ENCODE measurements at regions not wholly inside any gene's neighbourhood (a gene's known extent, or its start where the extent isn't known, plus 50 kb on each side); places are given as distances from the start of the nearest gene placed in this dataset.

DNA sequence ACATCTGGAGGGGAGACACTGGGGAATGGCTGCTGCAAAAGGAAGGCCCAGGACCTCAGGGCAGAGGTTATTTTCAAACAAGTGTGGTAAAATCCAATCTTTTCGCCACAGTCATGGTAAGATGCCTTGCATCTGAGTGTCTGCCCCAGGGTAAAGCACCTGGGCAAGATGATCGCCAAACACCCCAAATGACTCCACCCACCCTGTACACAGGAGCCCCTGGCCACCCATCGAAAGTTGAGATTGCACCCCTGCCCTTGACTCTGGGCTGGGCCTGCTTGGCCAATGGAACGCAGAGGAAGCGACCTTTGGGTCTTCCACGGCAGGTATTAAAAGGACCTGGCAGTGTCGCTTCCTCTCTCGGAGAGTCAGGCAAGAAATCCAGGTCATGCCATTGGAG, 88.8 kb downstream of the C16orf95 start:
- Histone ChIP-seq H3K27me3 (no peaks in the 10 kb centered on the region), H3K27ac (no peak overlapping the region), H3K4me1 (no peaks in the 10 kb centered on the region), H3K36me3 (no peaks in the 10 kb centered on the region), H3K4me3 (no peak overlapping the region), H3K9me3 (no peaks in the 10 kb centered on the region)
- intact Hi-C loops (cut with DNase I): no loop called here
- no peak for TF ChIP-seq POLR2A (IDR thresholded peaks at IDR 0.05)
- TF ChIP-seq POLR2AphosphoS5 (IDR thresholded peaks at IDR 0.05; ENCODE audit: insufficient read depth in 1 of 2, low read depth in 1 of 2): no peak
- TF ChIP-seq, protein P1, sequence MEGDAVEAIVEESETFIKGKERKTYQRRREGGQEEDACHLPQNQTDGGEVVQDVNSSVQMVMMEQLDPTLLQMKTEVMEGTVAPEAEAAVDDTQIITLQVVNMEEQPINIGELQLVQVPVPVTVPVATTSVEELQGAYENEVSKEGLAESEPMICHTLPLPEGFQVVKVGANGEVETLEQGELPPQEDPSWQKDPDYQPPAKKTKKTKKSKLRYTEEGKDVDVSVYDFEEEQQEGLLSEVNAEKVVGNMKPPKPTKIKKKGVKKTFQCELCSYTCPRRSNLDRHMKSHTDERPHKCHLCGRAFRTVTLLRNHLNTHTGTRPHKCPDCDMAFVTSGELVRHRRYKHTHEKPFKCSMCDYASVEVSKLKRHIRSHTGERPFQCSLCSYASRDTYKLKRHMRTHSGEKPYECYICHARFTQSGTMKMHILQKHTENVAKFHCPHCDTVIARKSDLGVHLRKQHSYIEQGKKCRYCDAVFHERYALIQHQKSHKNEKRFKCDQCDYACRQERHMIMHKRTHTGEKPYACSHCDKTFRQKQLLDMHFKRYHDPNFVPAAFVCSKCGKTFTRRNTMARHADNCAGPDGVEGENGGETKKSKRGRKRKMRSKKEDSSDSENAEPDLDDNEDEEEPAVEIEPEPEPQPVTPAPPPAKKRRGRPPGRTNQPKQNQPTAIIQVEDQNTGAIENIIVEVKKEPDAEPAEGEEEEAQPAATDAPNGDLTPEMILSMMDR (IDR thresholded peaks at IDR 0.05): no peak
- DNase-seq (ENCODE audit: extremely low spot score in 2 of 2): no peak

DNA sequence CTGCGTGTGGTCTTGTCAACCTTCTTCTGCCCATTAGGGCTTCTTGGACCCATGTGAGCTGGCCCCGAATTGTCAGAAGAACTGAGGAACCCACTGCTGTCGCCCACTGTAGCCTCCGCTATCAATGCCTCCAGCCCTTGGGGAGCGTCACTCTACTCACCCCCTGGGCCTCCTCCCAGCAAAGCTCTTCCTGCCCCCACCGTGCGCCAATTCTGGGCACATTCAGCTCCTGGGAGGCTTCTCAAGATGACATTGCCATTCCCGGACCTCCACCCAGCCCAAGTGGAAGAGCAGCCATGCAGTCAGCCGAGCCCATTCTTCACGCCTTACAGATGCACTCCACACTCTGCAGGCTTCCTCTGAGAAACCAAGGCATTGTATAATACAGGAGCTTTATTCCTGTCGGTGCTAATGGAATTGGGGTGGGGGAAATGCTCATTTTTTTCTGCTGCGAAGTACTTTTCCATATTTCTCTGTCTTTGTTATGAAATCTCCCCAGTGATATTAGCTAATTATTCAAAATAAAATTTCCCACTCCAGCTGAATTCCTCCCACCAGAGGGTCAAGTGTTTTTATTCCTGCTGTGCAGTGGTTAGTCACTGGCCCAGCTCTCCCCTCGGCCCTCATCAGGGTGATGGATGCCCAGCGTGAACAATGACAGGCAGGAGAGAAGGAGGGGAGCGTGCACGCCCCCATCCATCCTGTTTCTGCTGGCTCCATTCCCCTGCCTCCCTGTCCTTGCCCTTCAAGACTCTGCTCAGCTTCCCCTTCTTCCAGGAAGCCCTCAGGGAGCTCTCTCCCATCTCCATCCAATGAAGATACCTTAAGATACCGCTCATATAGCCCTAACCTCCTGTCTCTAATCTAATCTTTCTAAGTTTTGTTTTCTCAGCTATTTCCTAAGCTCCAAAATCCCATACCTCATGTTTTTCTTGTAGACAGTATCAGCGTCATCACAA, 87.7 kb downstream of the C16orf95 start:
- H3K27ac ChIP-seq: no peak overlapping the region
- DNase-seq (ENCODE audit: extremely low spot score in 2 of 2): no peak
- H3K4me3 ChIP-seq: no peak overlapping the region
- intact Hi-C loops (cut with DNase I): no loop called here
- H3K9me3 ChIP-seq: no peaks in the 10 kb centered on the region
- H3K36me3 ChIP-seq: no peaks in the 10 kb centered on the region
- H3K27me3 ChIP-seq: no peaks in the 10 kb centered on the region
- TF ChIP-seq POLR2A (IDR thresholded peaks at IDR 0.05) (no peak), POLR2AphosphoS5 (IDR thresholded peaks at IDR 0.05; ENCODE audit: insufficient read depth in 1 of 2, low read depth in 1 of 2) (no peak)
- no peaks in the 10 kb centered on the region for H3K4me1 ChIP-seq

DNA sequence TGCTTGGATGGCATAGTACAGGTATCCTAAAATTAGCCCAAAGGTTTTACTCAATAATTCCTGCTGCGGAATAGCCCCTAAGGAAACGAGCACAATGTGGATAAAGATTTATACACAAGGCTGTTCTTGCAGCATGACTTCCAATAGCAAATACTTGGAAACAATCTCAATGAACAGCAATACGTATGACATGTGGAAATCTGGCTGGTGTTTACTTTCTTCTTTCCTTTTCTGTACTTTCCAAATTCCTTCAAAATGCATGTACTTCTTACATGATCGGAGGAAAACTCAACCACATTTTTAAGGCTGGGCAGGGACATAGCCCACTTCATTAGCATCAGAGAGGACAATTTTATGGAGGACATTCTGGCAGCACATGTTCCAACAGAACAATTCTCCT, 86.6 kb downstream of the C16orf95 start:
- no peak for TF ChIP-seq POLR2AphosphoS5 (IDR thresholded peaks at IDR 0.05; ENCODE audit: insufficient read depth in 1 of 2, low read depth in 1 of 2)
- TF ChIP-seq POLR2A (IDR thresholded peaks at IDR 0.05): no peak
- TF ChIP-seq, protein P1 (IDR thresholded peaks at IDR 0.05): no peak
- no peak overlapping the region for H3K4me3 ChIP-seq
- H3K4me1 ChIP-seq: no peaks in the 10 kb centered on the region
- no peaks in the 10 kb centered on the region for H3K9me3 ChIP-seq
- intact Hi-C loops (cut with DNase I): no loop called here
- no peaks in the 10 kb centered on the region for H3K27me3 ChIP-seq
- no peak overlapping the region for H3K27ac ChIP-seq
- DNase-seq (ENCODE audit: extremely low spot score in 2 of 2): no peak
- H3K36me3 ChIP-seq: no peaks in the 10 kb centered on the region

DNA sequence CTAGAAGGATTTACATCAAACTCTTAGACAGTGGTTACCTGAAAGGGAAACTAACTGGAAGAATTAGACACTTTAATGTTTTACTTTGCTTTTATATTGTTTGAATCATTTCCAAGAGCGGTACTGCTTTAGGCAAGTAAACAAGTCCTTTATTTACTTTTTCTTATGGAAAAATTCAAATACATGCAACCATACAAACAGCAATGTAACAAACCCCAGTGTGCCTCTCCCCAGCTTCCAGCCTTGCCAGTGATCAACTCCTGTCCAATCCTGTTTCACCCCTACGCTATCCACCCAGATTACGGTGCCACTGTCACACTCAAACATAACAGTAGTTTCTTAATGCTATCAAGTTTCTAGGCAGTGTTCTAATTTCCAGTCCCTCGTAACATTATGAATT, 85.9 kb downstream of the C16orf95 start:
- H3K4me3 ChIP-seq: no peak overlapping the region
- intact Hi-C loops (cut with DNase I): no loop called here
- DNase-seq (ENCODE audit: extremely low spot score in 2 of 2): no peak
- H3K27me3 ChIP-seq: no peaks in the 10 kb centered on the region
- H3K4me1 ChIP-seq: no peaks in the 10 kb centered on the region
- no peak for TF ChIP-seq POLR2AphosphoS5 (IDR thresholded peaks at IDR 0.05; ENCODE audit: insufficient read depth in 1 of 2, low read depth in 1 of 2)
- no peaks in the 10 kb centered on the region for H3K36me3 ChIP-seq
- H3K27ac ChIP-seq: no peak overlapping the region
- no peaks in the 10 kb centered on the region for H3K9me3 ChIP-seq

DNA sequence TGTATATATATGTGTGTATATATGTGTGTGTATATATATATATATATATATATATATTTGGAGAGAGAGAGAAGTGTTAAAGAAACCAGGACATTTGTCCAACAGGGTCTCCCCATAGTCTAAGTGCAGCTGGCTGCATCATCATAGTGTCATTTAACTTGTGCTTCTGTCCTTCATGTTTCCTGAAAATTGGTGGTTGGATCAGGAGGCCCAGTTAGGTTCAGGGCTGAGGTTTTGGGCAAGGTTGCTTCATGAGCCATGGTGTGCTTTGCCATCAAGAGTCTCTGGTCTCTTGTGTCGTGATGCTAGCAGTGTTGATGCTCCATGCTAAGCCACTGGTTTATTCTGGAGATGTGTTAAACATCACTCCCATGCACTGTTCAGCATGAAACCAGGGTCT, 85.3 kb downstream of the C16orf95 start:
- no peaks in the 10 kb centered on the region for H3K36me3 ChIP-seq
- no peak overlapping the region for H3K4me3 ChIP-seq
- intact Hi-C loops (cut with DNase I): no loop called here
- TF ChIP-seq, protein P1 (IDR thresholded peaks at IDR 0.05): no peak
- TF ChIP-seq POLR2AphosphoS5 (IDR thresholded peaks at IDR 0.05; ENCODE audit: insufficient read depth in 1 of 2, low read depth in 1 of 2) (no peak), POLR2A (IDR thresholded peaks at IDR 0.05) (no peak)
- no peak for DNase-seq (ENCODE audit: extremely low spot score in 2 of 2)
- no peaks in the 10 kb centered on the region for H3K27me3 ChIP-seq
- no peaks in the 10 kb centered on the region for H3K9me3 ChIP-seq
- H3K27ac ChIP-seq: no peak overlapping the region
- H3K4me1 ChIP-seq: no peaks in the 10 kb centered on the region

DNA sequence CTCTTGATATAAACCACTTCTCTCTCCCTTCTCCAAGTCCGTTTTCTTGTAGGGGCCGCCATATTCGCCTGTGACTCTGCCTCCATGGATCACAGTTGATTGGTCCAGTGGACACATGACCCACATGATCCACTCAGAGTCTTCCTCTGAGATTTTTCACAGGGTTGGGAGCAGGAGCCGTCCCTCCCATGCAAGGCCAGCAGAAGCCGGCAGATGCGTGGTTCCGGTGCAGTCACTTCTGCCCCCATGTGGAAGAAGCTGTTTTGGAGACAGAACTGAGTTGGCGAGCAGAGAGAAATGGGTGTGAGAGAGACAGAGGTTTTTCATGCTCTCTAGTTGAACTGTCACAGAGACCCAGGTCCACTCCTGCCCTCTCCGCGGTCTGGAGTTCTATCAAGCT, 83.3 kb downstream of the C16orf95 start:
- no peaks in the 10 kb centered on the region for H3K4me1 ChIP-seq
- intact Hi-C loops (cut with DNase I): no loop called here
- no peak overlapping the region for H3K4me3 ChIP-seq
- H3K9me3 ChIP-seq: no peaks in the 10 kb centered on the region
- DNase-seq (ENCODE audit: extremely low spot score in 2 of 2): no peak
- no peak overlapping the region for H3K27ac ChIP-seq
- H3K27me3 ChIP-seq: no peaks in the 10 kb centered on the region
- TF ChIP-seq POLR2AphosphoS5 (IDR thresholded peaks at IDR 0.05; ENCODE audit: insufficient read depth in 1 of 2, low read depth in 1 of 2) (no peak), POLR2A (IDR thresholded peaks at IDR 0.05) (no peak)
- no peaks in the 10 kb centered on the region for H3K36me3 ChIP-seq

Data from vagina (tissue), 2 donors.